Upper lobe of left lung (tissue), 4 donors: ENCODE measurements at regions not wholly inside any gene's neighbourhood (a gene's known extent, or its start where the extent isn't known, plus 50 kb on each side); places are given as distances from the start of the nearest gene placed in this dataset.

Experiments
- EP300 ChIP-seq, 4 donors: sonication (generic); formaldehyde crosslinking; IDR thresholded peaks; one replicate each; pipeline ENCODE4 v1.5.1; 2017; ENCODE audit warnings: antibody characterized with exemption in 4 of 4, control low read depth in 2 of 4
- TF ChIP-seq, protein P1 (sequence below), 6 experiments: fragments of 450-650 bp in 4 of 6; fragments of 200-600 bp in 2 of 6; sonication (generic) in 2 of 6; IDR thresholded peaks; one replicate each; pipeline ENCODE4 v1.5.1; 2016 to 2019; ENCODE audit warnings: antibody characterized with exemption in 6 of 6

- TF ChIP-seq, protein P1, sequence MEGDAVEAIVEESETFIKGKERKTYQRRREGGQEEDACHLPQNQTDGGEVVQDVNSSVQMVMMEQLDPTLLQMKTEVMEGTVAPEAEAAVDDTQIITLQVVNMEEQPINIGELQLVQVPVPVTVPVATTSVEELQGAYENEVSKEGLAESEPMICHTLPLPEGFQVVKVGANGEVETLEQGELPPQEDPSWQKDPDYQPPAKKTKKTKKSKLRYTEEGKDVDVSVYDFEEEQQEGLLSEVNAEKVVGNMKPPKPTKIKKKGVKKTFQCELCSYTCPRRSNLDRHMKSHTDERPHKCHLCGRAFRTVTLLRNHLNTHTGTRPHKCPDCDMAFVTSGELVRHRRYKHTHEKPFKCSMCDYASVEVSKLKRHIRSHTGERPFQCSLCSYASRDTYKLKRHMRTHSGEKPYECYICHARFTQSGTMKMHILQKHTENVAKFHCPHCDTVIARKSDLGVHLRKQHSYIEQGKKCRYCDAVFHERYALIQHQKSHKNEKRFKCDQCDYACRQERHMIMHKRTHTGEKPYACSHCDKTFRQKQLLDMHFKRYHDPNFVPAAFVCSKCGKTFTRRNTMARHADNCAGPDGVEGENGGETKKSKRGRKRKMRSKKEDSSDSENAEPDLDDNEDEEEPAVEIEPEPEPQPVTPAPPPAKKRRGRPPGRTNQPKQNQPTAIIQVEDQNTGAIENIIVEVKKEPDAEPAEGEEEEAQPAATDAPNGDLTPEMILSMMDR (IDR thresholded peaks at IDR 0.05), result no peak
- TF ChIP-seq EP300 (IDR thresholded peaks at IDR 0.05), result no peak
Measured at GRCh38 chr2:4404363-4404762, 701.0 kb downstream of the DCDC2C start.
